ENCODE measurements at regions not wholly inside any gene's neighbourhood (a gene's known extent, or its start where the extent isn't known, plus 50 kb on each side); places are given as distances from the start of the nearest gene placed in this dataset.
"Not testable (repeated sequence)": the region's sequence is repeated elsewhere in the genome, so short reads cannot be mapped to it uniquely, and the experiment has no call there.

GRCh38 chr3:87120881-87121280 is 106.2 kb upstream of the CHMP2B start:
- H3K4me3 ChIP-seq (ENCODE audit: low read depth, low read length), result no peak overlapping the region
- TF ChIP-seq, protein P1, sequence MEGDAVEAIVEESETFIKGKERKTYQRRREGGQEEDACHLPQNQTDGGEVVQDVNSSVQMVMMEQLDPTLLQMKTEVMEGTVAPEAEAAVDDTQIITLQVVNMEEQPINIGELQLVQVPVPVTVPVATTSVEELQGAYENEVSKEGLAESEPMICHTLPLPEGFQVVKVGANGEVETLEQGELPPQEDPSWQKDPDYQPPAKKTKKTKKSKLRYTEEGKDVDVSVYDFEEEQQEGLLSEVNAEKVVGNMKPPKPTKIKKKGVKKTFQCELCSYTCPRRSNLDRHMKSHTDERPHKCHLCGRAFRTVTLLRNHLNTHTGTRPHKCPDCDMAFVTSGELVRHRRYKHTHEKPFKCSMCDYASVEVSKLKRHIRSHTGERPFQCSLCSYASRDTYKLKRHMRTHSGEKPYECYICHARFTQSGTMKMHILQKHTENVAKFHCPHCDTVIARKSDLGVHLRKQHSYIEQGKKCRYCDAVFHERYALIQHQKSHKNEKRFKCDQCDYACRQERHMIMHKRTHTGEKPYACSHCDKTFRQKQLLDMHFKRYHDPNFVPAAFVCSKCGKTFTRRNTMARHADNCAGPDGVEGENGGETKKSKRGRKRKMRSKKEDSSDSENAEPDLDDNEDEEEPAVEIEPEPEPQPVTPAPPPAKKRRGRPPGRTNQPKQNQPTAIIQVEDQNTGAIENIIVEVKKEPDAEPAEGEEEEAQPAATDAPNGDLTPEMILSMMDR (IDR thresholded peaks at IDR 0.05; ENCODE audit: borderline replicate concordance, insufficient read depth, low read depth, low read length), result no peak

DNA sequence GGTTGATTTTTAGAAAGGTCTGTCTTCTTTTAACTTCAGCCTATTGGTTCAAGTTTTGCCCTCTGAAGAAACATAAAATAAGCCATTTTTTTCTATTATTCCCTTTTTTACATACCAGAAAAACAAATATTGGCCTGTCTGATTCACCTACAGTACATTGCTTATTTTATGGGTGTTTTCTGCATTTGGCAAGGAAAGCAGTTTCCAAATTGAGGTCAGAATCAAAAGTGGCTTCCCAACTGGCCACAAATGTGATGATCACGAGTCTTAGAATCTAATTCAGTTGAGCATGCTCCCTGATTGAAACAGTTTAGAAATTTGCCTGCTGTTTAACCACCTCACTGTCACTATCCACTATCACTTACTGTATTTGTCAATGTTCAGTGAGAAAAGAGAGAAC is 106.9 kb upstream of the CHMP2B start:
- TF ChIP-seq, protein P1 (IDR thresholded peaks at IDR 0.05; ENCODE audit: borderline replicate concordance, insufficient read depth, low read depth, low read length), result no peak
- no peak overlapping the region for H3K4me3 ChIP-seq (ENCODE audit: low read depth, low read length)

- no peak overlapping the region for H3K4me3 ChIP-seq (ENCODE audit: low read depth, low read length)
- TF ChIP-seq, protein P1 (IDR thresholded peaks at IDR 0.05; ENCODE audit: borderline replicate concordance, insufficient read depth, low read depth, low read length), result no peak
Observed at GRCh38 chr3:87109465-87109864, 117.6 kb upstream of the CHMP2B start.

DNA sequence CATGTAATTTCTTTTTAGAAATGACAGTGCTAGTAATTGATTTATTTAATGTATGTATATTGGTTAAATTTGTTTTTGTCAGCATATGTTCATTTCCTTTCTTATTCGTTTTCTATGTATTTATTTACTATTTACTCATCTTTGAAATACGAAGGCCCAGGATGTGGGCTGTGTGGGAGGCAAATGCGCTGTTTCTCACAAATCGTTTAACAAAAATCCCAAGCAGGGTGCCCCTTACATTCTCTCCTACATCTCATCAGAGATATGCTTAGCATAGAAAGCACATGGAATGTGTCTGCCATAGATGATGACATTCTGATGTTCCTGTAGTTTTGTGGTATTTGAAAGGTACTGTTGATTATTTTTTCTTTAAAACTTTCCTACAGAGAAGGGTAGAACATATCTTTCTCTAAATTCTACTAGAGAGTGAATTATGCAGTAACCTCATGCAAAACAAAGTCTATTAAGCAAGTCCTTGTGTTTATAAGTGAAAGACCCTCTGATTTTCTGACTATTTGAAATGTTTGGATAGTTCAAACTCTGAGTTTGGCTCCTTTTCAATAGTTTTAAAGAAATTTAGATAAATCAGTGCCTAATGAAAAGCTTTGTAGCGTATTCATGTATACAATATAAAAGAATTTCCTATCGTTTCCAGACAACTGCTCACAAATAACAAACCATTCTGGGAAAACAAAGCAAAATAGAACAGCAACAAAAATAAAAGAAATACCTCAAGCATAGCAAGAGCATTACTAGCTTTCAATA is 111.1 kb upstream of the VGLL3 start:
- TF ChIP-seq, protein P1 (IDR thresholded peaks at IDR 0.05; ENCODE audit: borderline replicate concordance, insufficient read depth, low read depth, low read length), result no peak
- H3K4me3 ChIP-seq (ENCODE audit: low read depth, low read length), result no peak overlapping the region

DNA sequence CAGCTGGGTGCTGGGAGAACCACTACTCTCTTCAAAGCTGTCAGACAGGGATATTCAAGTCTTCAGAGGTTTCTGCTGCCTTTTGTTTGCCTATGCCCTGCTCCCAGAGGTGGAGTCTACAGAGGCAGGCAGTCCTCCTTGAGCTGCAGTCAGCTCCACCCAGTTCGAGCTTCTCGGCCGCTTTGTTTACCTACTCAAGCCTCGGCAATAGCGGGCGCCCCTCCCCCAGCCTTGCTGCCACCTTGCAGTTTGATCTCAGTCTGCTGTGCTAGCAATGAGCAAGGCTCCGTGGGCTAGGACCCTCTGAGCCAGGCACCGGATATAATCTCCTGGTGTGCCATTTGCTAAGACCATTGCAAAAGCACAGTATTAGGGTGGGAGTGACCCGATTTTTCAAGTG is 106.8 kb upstream of the VGLL3 start:
- H3K4me3 ChIP-seq (ENCODE audit: low read depth, low read length), result not testable (repeated sequence)

DNA sequence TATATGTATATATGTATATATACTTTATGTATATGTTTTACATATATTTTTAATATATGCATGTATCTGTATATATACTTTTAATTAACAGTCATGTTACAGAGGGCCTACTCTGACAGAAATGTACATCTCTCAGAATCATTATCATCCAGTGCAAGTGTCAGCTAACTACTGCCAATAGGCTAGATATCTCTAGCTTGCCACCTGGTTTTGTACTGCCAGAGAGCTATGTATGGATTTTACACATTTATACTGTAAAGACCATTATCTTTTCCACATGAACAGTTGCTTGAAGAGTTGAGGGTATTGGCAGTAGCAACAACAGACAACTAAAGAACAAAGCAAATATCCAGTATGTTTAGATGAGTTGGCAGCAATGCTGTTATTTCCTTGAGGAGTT is 99.7 kb upstream of the VGLL3 start:
- TF ChIP-seq, protein P1 (IDR thresholded peaks at IDR 0.05; ENCODE audit: borderline replicate concordance, insufficient read depth, low read depth, low read length), result no peak
- no peak overlapping the region for H3K4me3 ChIP-seq (ENCODE audit: low read depth, low read length)

GRCh38 chr3:87088993-87089841 is 98.3 kb upstream of the VGLL3 start:
- H3K4me3 ChIP-seq (ENCODE audit: low read depth, low read length), result peak overlapping the region; percentile 37

More at GRCh38 chr3:87088993-87089841, 98.3 kb upstream of the VGLL3 start:
- TF ChIP-seq, protein P1 (IDR thresholded peaks at IDR 0.05; ENCODE audit: borderline replicate concordance, insufficient read depth, low read depth, low read length), result no peak
